Liver (tissue), 3 donors: ENCODE measurements at regions not wholly inside any gene's neighbourhood (a gene's known extent, or its start where the extent isn't known, plus 50 kb on each side); places are given as distances from the start of the nearest gene placed in this dataset.

Source experiments
- FOXA1 ChIP-seq: IDR thresholded peaks from 2 replicates; pipeline ENCODE4 v1.6.1; 2016; ENCODE audit warnings: antibody characterized with exemption
- FOXA2 ChIP-seq: IDR thresholded peaks from 2 replicates; pipeline ENCODE4 v1.6.1; 2016; ENCODE audit warnings: antibody characterized with exemption
- JUND ChIP-seq, 2 donors: IDR thresholded peaks; 2 replicates each; pipeline ENCODE4 v1.6.1; 2016; ENCODE audit warnings: antibody characterized with exemption in 2 of 2
- NR2F2 ChIP-seq: IDR thresholded peaks from 2 replicates; pipeline ENCODE4 v1.6.1; 2016; ENCODE audit warnings: antibody characterized with exemption
- REST ChIP-seq: IDR thresholded peaks from 2 replicates; pipeline ENCODE4 v1.6.1; 2016; ENCODE audit warnings: antibody characterized with exemption, mild to moderate bottlenecking
- YY1 ChIP-seq: IDR thresholded peaks from 2 replicates; pipeline ENCODE4 v1.6.1; 2016; ENCODE audit warnings: antibody characterized with exemption, mild to moderate bottlenecking
- TF ChIP-seq, protein P1 (sequence below): fragments of 150-350 bp; IDR thresholded peaks from 2 replicates; pipeline ENCODE4 v1.5.1; 2017; ENCODE audit warnings: improper control_type of control experiment, low read depth, low read length; ENCODE audit not compliant: missing input control
- TF ChIP-seq, protein P2 (sequence below): IDR thresholded peaks from 2 replicates; pipeline ENCODE4 v1.6.1; 2016; ENCODE audit warnings: antibody characterized with exemption
- TF ChIP-seq, protein P3 (sequence below): IDR thresholded peaks from 2 replicates; pipeline ENCODE4 v1.6.1; 2016; ENCODE audit warnings: antibody characterized with exemption
- TF ChIP-seq, protein P4 (sequence below): IDR thresholded peaks from 2 replicates; pipeline ENCODE4 v1.6.1; 2016; ENCODE audit warnings: antibody characterized with exemption
- donor health status: healthy.
- donor health status: healthy.

DNA sequence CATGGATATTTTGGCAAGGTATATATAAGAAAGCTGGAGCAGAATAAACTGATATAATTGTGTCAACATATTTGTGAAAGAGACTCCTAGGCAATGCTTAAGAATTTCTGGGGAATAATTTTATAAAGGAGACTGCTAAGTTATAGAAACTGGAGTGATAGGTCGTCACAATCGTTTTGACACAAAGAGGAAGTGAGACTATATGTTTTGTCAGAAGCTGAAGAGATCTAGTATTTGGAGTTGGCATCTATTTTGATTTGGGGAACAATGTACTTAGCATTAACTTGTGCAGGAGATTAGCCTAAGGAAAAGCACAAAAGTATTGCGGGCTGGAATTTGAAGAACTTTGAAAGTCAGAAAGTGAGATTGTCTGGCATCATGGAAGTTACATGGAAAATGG is 582.5 kb downstream of the TAF11L14 start:
- TF ChIP-seq, protein P1, sequence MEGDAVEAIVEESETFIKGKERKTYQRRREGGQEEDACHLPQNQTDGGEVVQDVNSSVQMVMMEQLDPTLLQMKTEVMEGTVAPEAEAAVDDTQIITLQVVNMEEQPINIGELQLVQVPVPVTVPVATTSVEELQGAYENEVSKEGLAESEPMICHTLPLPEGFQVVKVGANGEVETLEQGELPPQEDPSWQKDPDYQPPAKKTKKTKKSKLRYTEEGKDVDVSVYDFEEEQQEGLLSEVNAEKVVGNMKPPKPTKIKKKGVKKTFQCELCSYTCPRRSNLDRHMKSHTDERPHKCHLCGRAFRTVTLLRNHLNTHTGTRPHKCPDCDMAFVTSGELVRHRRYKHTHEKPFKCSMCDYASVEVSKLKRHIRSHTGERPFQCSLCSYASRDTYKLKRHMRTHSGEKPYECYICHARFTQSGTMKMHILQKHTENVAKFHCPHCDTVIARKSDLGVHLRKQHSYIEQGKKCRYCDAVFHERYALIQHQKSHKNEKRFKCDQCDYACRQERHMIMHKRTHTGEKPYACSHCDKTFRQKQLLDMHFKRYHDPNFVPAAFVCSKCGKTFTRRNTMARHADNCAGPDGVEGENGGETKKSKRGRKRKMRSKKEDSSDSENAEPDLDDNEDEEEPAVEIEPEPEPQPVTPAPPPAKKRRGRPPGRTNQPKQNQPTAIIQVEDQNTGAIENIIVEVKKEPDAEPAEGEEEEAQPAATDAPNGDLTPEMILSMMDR: no peak
- TF ChIP-seq JUND (IDR thresholded peaks at IDR 0.05) (no peak), FOXA1 (no peak), REST (no peak), YY1 (no peak), NR2F2 (no peak), FOXA2 (no peak)
- TF ChIP-seq, protein P2, sequence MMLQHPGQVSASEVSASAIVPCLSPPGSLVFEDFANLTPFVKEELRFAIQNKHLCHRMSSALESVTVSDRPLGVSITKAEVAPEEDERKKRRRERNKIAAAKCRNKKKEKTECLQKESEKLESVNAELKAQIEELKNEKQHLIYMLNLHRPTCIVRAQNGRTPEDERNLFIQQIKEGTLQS: no peak
- TF ChIP-seq, protein P3, sequence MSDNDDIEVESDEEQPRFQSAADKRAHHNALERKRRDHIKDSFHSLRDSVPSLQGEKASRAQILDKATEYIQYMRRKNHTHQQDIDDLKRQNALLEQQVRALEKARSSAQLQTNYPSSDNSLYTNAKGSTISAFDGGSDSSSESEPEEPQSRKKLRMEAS: no peak
- TF ChIP-seq, protein P4, sequence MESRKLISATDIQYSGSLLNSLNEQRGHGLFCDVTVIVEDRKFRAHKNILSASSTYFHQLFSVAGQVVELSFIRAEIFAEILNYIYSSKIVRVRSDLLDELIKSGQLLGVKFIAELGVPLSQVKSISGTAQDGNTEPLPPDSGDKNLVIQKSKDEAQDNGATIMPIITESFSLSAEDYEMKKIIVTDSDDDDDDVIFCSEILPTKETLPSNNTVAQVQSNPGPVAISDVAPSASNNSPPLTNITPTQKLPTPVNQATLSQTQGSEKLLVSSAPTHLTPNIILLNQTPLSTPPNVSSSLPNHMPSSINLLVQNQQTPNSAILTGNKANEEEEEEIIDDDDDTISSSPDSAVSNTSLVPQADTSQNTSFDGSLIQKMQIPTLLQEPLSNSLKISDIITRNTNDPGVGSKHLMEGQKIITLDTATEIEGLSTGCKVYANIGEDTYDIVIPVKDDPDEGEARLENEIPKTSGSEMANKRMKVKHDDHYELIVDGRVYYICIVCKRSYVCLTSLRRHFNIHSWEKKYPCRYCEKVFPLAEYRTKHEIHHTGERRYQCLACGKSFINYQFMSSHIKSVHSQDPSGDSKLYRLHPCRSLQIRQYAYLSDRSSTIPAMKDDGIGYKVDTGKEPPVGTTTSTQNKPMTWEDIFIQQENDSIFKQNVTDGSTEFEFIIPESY: no peak
